Endothelial cell of umbilical vein (primary cell): ENCODE measurements at regions not wholly inside any gene's neighbourhood (a gene's known extent, or its start where the extent isn't known, plus 50 kb on each side); places are given as distances from the start of the nearest gene placed in this dataset.

Experiments
- BruUV-seq: library from RNA; stranded (reverse); fragments of 400-500 nt; replicated peaks from 2 replicates; lab custom pipeline; 2021; lab: Mats Ljungman, UMichigan
- CTCF ChIA-PET: fragments of 300-600, 350-600 bp; sonication (Branson Sonifier 250); formaldehyde crosslinking; loops from one replicate; lab custom pipeline; 2021; ENCODE audit warnings: antibody characterized with exemption, inconsistent platforms; lab: Charles Lee
- POLR2A ChIA-PET: fragments of 300-600, 350-600 bp; sonication (Branson Sonifier 250); formaldehyde crosslinking; loops from one replicate; lab custom pipeline; 2021; ENCODE audit warnings: antibody characterized with exemption, inconsistent platforms; lab: Charles Lee
- DNase-seq: peaks from one replicate; pipeline ENCODE4 v3.0.0-alpha.2; 2011; ENCODE audit warnings: low read depth, low spot score
- FAIRE-seq: peaks from 2 replicates; lab custom pipeline; 2011; peaks lifted over from hg19 to GRCh38; lab: Jason Lieb, UNC
- H2AFZ ChIP-seq: 2 replicates; pipeline ENCODE4 v1.6.0; 2012; ENCODE audit warnings: low read depth, low read length, control low read depth, inconsistent platforms
- H3K27ac ChIP-seq: 2 replicates; pipeline ENCODE4 v1.5.1; 2011; ENCODE audit warnings: low read depth, mild to moderate bottlenecking, control low read depth, low read length, moderate library complexity; ENCODE audit not compliant: insufficient read depth
- H3K27me3 ChIP-seq, 2 experiments: 2 replicates each; pipeline versions ENCODE4 v1.6.0 to v1.6.1; 2011; ENCODE audit warnings: low read length in 2 of 2, mixed read lengths in 1 of 2; ENCODE audit not compliant: control insufficient read depth in 2 of 2, insufficient read depth in 2 of 2
- H3K36me3 ChIP-seq, 2 experiments: 2 replicates in 1 of 2; 3 replicates in 1 of 2; pipeline ENCODE4 v1.5.1; 2011; ENCODE audit warnings: low read length in 2 of 2, mild to moderate bottlenecking in 1 of 2, moderate library complexity in 1 of 2; ENCODE audit not compliant: control insufficient read depth in 2 of 2, insufficient read depth in 2 of 2; ENCODE audit errors: extremely low read depth in 1 of 2
- H3K4me1 ChIP-seq: 3 replicates; pipeline ENCODE4 v1.5.1; 2011; ENCODE audit warnings: mild to moderate bottlenecking, low read length; ENCODE audit not compliant: control insufficient read depth, insufficient read depth; ENCODE audit errors: extremely low read depth
- H3K4me2 ChIP-seq: 2 replicates; pipeline ENCODE4 v1.6.1; 2011; ENCODE audit warnings: low read length, control low read depth, mixed read lengths; ENCODE audit not compliant: insufficient read depth
- H3K4me3 ChIP-seq, 3 experiments: fragments of 200-600 bp in 1 of 3; sonication (generic), shearing (Covaris generic) in 1 of 3; replicated peaks in 1 of 3; 2 replicates each; pipeline ENCODE4 v1.5.1; 2011 to 2016; ENCODE audit warnings: control low read depth in 3 of 3, low read length in 3 of 3, mild to moderate bottlenecking in 2 of 3, inconsistent platforms in 1 of 3, low read depth in 1 of 3, moderate library complexity in 1 of 3; ENCODE audit not compliant: insufficient read depth in 1 of 3
- H3K79me2 ChIP-seq: 2 replicates; pipeline ENCODE4 v1.6.0; 2012; ENCODE audit warnings: low read length, inconsistent platforms; ENCODE audit not compliant: control insufficient read depth, insufficient read depth
- H3K9ac ChIP-seq: replicated peaks from 2 replicates; pipeline ENCODE3; 2011; ENCODE audit warnings: low read length, control low read depth; ENCODE audit not compliant: insufficient read depth; ENCODE audit errors: extremely low read depth
- H3K9me1 ChIP-seq: replicated peaks from 3 replicates; pipeline ENCODE4 v1.6.0; 2011; ENCODE audit warnings: mild to moderate bottlenecking, low read length; ENCODE audit not compliant: control insufficient read depth, insufficient read depth; ENCODE audit errors: extremely low read depth
- H3K9me3 ChIP-seq: replicated peaks from 2 replicates; pipeline ENCODE4 v1.5.1; 2012; ENCODE audit warnings: low read length, inconsistent platforms; ENCODE audit not compliant: control insufficient read depth, insufficient read depth
- H4K20me1 ChIP-seq: replicated peaks from 2 replicates; pipeline ENCODE3; 2011; ENCODE audit warnings: mild to moderate bottlenecking, low read length; ENCODE audit not compliant: control insufficient read depth, insufficient read depth; ENCODE audit errors: extremely low read depth
- CTCF ChIP-seq, 2 donors: IDR thresholded peaks; 1 replicate in 1 of 2; 2 replicates in 1 of 2; pipeline ENCODE4 v1.5.1; 2011; ENCODE audit warnings: low read length in 2 of 2, mild to moderate bottlenecking in 2 of 2, moderate library complexity in 2 of 2, control low read depth in 1 of 2, inconsistent platforms in 1 of 2, low read depth in 1 of 2; ENCODE audit not compliant: insufficient read depth in 1 of 2; ENCODE audit errors: extremely low read depth in 1 of 2
- GATA2 ChIP-seq: IDR thresholded peaks from 2 replicates; pipeline ENCODE4 v1.7.0; 2011; ENCODE audit warnings: low read depth, mild to moderate bottlenecking, moderate library complexity, mixed read lengths, low read length; ENCODE audit not compliant: insufficient read length, insufficient read depth
- JUN ChIP-seq: IDR thresholded peaks from 2 replicates; pipeline ENCODE4 v1.6.1; 2011; ENCODE audit warnings: borderline replicate concordance, low read depth; ENCODE audit not compliant: insufficient read length, insufficient read depth
- MAX ChIP-seq: IDR thresholded peaks from 2 replicates; pipeline ENCODE4 v1.6.1; 2011; ENCODE audit not compliant: insufficient read depth, insufficient read length
- MYC ChIP-seq: IDR thresholded peaks from one replicate; pipeline ENCODE4 v1.6.1; 2011; ENCODE audit warnings: mild to moderate bottlenecking, low read depth, low read length
- POLR2A ChIP-seq: IDR thresholded peaks from 2 replicates; pipeline ENCODE4 v1.6.1; 2012; ENCODE audit warnings: low read depth, mild to moderate bottlenecking, control low read depth, low read length
- POLR2AphosphoS5 ChIP-seq: IDR thresholded peaks from 2 replicates; pipeline ENCODE4 v1.6.1; 2012; ENCODE audit warnings: low read depth, mild to moderate bottlenecking, control low read depth, low read length, moderate library complexity; ENCODE audit not compliant: insufficient read depth
- dilution Hi-C: fragments of 300-500 bp; cut with MboI; formaldehyde crosslinking; loops from one replicate; pipeline ENCODE4 v1.15.0; 2019; ENCODE audit warnings: low sequenced_read_pairs; ENCODE audit not compliant: extremely low pct_ligation_motif_present
- intact Hi-C: fragments of 100-400 bp; cut with micrococcal nuclease; formaldehyde crosslinking; loops from one replicate; pipeline ENCODE4 v1.10.0; 2022

DNA sequence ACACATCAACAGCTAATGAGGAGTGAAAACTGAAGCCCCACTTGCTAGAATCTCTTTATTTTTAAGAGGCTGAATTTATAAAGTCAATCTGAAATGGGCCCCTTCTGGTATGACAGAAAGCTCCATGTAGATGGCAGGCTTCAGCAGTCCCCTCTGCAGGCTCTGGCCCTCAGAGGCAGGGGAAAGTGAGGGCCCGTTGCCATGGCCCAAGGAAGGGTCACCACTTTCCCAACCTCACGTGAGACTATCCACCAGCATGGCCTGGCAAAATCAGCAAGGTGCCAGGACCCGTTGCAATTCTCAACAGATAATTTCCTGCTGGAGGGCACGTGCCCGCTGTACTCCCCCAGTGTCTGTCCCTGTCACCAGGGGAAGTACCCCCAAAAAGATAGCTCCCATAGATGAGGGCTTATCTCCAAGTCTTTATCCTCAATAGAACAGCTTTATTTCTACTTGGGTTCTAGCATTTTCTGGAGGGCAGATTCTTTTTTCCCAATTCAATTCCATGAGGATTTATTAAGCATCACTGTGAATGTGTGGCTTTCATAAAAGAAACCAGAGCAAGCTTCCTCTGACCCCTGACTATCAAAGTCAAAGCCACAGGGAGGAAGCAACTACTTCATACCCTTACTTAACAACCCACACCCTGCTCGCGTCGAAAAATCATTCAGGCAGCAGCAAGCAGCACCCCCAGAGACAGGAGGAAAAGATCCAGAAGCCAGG, 85.4 kb upstream of the FSTL4 start:
- Histone ChIP-seq H3K36me3 (no peaks in the 10 kb centered on the region), H3K79me2 (no peaks in the 10 kb centered on the region), H4K20me1 (no peaks in the 10 kb centered on the region), H3K4me2 (no peak overlapping the region), H3K9ac (no peak overlapping the region), H3K27ac (no peak overlapping the region), H3K4me1 (no peaks in the 10 kb centered on the region), H3K4me3 (no peak overlapping the region), H3K27me3 (peaks cover 0 to 3% of the 10 kb centered on the region in 2 experiments), H2AFZ (no peak overlapping the region), H3K9me1 (no peaks in the 10 kb centered on the region), H3K9me3 (no peaks in the 10 kb centered on the region)
- TF ChIP-seq CTCF (IDR thresholded peaks at IDR 0.05; ENCODE audit: extremely low read depth in 1 of 2, insufficient read depth in 1 of 2, low read depth in 1 of 2, low read length in 2 of 2) = no peak
- TF ChIP-seq POLR2A = no peak
- no peak for TF ChIP-seq MYC
- TF ChIP-seq POLR2AphosphoS5 = no peak
- no peak for TF ChIP-seq JUN
- no peak for TF ChIP-seq MAX
- TF ChIP-seq GATA2 = no peak
- BruUV-seq = no TSS peak
- ChIA-PET POLR2A (no interaction called here), CTCF (no interaction called here)
- intact Hi-C loops (no loop called here), dilution Hi-C loops (no loop called here)
- FAIRE-seq = no peak
- no peak for DNase-seq
